Hematopoietic multipotent progenitor cell treated with erythropoietin and hydrocortisone succinate and interleukin-3 and kit ligand, for 4 days (in vitro differentiated cells): ENCODE measurements at regions not wholly inside any gene's neighbourhood (a gene's known extent, or its start where the extent isn't known, plus 50 kb on each side); places are given as distances from the start of the nearest gene placed in this dataset.
A peak's percentile ranks its signal among the peaks of the same experiment; 100 is the strongest.

ENCODE experiments used
- DNase-seq: peaks from one replicate; pipeline ENCODE4 v3.0.0-alpha.2; 2015

DNA sequence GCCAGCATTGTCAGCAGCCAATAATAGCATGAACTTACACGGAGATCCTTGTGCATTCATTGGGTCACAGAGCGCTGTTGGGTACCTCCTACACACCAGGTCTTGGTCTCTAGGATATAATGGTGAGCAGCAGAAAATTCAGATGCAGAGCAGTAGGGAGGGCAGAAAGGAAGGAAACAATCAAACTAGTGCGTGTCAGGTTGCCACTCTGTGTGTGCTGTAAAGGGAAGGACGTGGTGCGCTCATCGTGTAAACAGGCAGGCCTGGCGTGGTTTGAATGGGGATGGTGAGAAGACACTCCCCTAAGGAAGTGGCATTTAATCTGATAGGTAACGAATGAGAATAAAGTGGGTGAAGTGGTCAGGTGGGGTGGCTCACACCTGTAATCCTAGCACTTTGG, 336.4 kb downstream of the CDH26 start:
- DNase-seq = peak; percentile 10

DNA sequence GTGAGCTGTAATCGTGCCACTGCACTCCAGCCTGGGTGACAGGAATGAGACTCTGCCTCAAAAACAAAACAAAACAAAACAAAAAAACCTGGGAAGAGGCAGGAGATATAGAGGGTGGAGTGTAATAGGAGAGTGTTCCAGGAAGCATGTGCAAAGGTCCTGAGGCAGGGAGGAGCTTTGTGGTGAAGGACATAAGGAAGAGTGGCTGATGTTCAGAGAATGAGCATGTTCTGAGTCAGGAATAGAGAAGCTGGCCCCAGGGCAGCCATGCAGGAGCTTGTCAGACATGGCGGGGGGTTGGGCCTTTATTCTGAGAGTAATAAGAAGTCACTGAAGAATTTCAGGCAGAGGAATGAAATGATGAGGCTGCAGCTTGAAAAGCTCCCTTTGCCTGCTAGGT, 337.0 kb downstream of the CDH26 start:
- no peak for DNase-seq

DNA sequence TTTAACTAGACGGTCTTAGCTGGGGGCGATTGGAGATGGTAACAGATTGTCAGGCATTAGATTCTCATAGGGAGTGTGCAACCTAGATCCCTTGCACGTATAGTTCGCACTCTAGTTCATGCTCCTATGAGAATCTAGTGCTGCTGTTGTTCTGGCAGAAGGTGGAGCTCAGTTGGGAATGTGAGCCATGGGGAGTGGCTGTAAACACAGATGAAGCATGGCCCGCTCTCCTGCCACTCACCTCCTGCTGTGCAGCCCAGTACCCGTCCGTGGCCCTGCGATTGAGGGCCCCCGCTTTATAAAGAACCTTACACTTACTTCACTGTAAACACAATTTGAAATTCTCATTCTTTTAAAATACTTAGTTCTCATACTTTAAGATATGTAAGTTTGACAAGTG, 339.4 kb downstream of the CDH26 start:
- no peak for DNase-seq

DNA sequence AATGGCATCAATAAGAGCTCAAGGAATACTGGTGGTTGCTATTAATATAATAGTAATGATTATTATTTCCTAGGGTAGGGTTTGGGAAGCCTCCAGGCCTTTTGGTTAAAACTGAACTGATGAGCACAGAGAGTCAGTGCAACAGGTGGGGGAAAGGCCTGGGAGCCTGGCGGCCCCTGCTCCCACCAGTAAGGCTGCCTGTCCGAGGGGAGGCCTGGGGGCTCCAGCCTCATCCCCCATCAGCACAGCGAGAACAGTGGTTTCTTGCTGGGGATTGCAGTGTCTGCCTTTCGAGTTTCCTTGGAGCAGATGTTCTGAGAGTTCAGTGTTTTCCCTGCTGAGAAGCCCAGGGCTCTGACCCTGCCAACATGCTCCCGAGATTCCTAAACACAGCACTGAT, 340.4 kb downstream of the CDH26 start:
- DNase-seq = no peak

DNA sequence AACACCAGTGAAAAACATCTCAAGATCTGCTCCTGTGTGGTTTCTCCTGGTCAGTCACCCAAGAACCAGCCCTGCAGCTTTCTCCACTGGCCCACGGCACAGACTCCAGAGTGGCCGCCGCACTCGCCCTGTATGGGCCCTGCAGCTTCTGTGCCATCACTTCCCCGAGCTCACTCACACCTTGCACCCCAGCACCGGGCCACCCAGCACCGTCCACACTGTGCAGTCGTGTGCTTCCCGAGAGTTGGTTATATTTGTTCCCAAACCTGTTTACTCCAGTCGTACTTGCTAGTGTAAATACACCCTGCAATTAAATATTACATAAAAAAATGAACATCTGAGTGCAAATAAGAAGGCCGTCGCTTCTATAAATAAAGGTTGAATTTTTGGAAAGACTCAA, 341.7 kb downstream of the CDH26 start:
- no peak for DNase-seq

DNA sequence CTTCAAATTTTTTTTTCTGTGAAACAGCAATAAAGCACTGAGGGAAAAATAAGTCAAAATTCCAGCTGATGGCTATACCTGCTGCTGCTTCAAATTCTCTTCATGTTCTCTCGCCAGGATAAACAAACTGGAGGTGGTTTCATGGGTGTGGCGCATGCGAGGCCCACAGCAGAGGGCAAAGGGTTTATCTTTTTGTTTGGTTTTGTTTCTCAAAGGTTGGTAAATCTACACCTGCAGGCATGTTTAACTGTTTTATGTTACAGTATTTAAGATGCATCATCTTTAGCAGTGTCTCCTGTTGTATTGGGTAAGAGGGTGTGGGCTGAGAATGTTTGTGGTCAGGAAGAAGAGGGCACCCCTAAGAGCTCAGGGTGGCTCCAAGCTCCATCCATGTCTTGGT, 342.2 kb downstream of the CDH26 start:
- no peak for DNase-seq

DNA sequence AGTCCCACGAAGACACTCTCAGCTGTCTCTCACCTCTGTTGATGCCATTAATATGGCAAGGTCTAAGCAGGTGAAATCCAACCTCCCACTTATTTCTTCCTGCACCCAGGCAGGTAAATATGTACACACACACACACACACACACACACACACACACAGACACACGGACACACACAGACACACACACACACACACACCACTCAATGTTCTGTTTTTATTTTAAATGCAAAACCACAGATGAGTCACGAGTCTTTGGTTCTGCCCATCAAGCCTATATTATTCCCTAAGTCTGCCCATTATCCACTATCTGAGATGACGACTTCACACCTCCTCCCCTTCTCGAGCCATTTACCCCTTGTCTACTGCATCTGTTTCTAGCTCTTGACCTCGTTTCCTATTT, 344.7 kb downstream of the CDH26 start:
- no peak for DNase-seq

DNA sequence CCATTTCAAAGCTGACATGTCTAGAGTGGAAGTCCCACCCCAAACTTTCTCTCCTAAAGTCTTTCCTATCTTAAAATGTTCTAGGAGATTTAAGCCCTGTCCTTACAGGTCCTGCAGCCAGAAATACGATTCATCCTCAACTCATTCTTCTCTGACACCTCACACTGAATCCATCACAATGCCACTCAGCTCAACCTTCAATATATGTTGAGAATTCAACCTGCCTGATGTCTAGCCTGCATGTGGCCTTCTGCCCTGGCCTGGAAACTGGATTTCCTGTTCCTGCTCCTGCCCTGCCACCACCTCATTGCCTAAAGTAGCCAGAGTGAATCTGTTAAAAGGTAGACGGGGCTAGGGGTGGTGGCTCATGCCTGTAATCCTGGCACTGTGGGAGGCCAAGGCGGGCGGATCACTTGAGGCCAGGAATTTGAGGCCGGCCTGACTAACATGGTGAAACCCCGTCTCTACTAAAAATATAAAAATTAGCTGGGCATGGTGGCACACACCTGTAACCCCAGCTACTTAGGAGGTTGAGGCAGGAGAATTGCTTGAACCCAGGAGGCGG, 345.9 kb downstream of the CDH26 start:
- DNase-seq = no peak

DNA sequence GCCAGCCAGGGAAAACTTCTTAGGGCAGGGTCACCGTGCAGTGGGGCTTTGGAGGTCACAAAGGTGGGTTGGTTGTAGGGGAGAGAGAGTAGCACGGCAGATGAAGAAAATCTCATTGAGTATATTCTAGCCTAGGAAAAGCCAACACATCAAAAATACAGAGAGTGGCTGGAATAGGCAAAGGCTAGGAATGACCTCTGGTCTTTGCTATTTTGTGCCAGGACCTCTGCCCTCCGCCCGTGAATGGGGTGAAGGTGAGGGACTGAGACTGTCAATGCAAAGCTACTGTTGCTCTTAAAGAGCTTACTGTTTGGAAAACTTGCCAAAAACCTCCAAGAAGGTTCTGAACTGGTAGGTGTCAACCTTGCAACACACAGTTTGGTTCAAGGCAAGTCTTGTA, 346.7 kb downstream of the CDH26 start:
- DNase-seq = no peak

DNA sequence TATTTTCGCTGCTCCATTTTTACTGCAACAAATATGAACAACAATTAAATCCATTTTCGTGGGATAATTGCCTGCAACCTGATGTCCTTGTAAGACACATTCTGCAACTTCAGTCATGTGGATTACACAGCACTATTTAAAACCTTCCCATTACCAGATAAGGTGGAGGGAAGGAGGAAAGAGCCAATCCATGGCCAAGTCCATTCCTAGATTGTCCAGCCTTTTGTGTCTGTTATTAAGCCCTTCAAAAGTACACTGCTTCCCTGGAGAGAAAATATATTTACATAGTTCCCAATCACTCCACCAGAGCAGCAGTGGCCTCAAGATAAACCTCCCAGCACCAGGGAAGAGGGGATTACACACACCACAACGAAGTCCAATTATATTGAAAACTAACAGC, 347.9 kb downstream of the CDH26 start:
- DNase-seq = no peak

DNA sequence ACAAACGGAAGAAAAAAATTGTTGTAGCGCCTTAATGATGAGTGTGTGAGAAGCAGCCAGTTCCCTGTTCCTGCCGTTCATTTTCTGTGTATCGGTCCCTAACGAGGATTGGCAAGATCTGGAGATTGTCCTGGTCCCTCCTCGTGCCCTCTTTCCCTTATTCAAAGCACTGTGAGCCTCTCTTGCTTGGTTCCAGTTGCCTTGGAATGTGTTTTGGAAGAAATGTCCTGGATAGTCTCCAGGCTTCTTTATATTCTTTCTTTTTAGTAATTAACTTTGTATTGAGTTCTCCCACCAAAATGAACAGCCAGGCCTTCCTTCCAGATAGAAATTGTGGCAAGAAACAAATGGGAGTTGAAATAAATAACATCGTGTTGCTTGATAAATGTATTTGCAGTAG, 348.3 kb downstream of the CDH26 start:
- DNase-seq = no peak

DNA sequence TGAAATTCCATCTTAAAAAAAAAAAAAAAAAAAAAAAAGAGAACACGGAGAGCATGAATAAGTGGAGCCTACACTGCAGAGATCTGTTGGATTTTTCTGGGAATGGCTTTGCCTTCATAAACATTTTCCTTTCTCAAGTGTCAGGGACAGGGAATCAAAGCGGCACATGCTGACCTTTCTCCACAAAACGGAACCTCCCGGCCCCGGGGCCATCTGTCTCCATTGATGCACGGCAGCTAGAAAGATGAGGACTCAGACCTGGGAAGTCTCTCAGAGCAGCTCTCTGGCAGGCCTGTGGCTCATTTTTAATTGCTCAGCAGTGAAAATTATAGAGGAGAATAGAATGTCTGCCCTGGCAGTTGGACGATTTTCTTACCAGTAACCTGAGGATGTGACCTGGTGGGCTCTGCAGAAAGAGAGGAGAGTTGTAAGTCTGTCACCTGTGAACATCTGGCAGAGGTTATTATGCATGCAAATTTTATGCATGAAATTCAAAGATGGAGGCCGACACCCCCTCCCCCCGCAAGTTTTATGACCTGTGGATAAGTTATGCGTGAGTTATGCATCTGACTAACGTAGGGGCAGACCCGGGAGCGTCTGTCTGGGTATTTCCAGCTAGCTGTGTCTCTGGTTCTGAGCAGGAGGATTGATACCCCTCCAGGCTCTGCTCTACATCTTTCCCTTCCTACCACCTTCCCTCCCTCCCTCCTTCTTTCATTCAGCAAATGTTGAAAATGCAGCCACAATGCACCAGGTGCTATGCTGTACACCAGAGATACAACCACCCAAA, 352.5 kb downstream of the CDH26 start:
- DNase-seq = no peak

DNA sequence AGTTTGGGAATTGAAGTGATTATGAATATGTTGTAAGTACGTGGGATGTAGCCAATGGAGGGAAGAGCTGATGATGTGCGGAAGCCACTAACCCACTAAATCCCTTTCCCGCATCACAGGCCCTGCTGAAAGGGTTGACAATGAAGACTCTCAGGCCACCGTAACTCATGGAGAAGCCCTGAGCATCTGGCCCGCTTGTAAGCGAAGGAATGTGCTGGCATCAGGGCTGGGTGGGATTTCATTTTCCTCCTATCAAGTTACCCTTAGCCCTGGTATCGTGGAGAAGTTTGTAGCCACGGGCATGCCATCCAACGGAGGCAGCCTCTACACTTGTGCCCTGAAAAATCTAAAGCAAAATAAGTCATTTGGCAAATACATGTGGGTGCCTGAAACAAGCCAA, 355.0 kb downstream of the CDH26 start:
- DNase-seq = no peak

DNA sequence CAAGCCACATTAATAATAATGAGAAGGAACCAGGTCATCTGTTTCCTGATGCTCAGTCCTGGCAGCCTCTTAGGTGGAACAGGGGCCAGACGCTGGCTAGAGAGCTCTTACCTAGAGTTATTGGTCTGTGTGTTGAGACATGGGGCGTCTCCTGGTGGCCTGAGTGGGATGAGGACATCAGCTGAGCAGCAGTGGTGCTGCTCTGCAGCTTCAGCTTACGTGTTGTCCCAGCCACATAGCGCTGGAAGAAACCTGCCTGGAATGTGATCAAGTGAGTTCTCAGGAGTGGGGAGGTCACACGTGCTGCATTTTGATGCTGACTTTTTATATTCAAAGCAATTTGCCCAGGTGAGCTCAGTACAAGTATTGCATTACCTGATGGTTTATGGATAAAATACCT, 355.4 kb downstream of the CDH26 start:
- no peak for DNase-seq

DNA sequence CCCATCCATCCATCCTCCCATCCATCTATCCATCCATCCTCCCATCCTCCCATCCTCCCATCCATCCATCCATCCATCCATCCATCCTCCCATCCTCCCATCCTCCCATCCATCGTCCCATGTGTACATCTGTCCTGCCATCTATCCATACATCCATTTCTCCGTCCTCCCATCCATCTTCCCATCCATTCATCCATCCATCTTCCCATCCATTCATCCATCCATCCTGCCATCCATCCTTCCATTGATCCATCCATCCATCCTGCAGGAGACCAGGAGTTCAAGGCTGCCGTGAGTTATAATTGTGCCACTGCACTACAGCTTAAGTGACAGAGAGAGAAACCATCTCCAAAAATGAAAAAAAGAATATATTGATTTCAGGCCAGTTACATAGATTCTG, 356.5 kb downstream of the CDH26 start:
- DNase-seq = no peak

DNA sequence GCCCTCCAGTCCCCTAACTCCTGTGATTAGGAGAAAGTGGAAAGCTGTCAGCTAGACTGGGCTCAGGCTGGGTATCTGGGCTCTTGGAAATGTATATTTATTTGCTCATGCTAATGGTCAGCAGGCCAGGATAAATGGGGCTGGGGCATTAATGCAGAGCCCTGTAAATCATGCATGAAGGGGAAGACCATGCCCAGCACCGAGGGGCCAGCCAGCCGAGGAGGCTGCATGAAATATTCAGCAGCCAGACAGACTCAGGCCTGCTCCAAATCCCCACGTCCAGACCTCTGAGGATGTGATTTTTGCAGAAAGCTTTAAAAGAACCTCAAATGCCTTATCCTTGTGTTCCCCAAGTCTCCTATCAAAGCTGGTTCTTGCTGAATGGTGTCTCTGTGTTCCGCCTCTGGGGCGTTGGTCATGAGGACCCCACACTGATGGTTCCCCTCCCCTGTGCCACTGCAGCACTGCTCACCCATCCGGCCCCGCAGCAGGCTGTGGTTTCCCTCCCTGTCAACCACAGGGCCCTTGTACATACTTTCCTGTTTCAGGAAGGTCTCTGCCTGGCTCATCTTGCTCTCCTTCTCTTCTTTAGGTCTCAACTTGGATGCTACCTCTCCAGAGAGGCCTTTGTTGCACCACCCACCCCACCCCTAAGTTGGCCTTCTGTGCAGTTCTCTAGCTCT, 358.4 kb downstream of the CDH26 start:
- no peak for DNase-seq

DNA sequence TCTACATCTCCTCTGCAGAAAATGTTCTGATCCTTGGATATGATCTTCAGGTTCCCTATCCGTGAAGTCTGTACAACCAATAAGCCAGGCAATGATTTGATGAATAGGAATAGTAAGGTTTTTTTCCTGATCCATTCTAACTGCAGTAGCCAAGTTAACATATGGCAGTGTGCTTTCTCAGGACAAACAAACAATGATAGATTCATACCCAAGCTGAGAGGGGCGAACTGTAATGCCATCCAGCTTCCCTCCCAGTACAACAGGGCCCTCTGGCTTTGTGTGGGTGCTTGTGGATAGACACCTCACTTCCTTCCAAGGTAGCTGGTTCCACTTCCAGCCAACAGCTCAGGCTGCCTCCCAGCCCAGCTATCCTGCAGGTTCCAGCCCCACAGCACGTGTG, 359.2 kb downstream of the CDH26 start:
- DNase-seq = no peak

DNA sequence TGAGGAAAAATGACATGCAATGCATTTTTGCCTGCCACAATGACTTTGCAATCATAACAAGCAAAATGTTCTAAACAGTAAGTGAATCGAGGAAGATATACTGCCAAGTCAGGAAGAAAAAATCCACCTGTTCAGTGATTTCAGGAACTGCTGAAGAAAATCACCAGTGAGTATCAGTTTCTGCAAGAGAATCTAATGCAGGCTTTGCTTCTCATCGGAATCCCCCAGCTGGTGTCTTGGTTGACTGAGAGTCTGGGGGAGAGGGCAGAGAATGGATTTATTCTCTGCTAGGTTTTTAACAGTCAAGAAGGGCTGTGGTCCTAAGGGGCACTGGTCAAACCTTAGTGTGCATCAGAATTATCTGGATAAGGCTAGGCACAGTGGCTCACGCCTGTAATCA, 363.4 kb downstream of the CDH26 start:
- no peak for DNase-seq

DNA sequence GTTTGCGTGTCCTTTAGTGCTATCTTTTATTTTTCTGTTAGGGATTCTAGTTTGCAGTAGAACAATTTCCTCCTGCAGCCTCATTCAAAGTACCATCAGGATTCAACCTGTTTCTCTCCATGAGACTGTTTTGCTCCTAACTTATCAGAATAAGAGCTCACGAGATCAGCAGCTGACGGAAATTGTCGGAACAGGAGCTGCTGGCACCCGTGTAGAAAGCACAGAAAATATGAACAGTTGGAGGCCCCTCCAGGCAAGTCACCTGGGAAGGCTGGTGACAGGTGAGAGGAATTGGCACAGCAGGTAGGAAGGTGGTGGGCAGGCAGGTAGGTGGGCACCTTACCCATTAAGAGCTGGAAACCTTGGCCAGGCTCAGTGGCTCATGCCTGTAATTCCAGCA, 368.6 kb downstream of the CDH26 start:
- DNase-seq = no peak

DNA sequence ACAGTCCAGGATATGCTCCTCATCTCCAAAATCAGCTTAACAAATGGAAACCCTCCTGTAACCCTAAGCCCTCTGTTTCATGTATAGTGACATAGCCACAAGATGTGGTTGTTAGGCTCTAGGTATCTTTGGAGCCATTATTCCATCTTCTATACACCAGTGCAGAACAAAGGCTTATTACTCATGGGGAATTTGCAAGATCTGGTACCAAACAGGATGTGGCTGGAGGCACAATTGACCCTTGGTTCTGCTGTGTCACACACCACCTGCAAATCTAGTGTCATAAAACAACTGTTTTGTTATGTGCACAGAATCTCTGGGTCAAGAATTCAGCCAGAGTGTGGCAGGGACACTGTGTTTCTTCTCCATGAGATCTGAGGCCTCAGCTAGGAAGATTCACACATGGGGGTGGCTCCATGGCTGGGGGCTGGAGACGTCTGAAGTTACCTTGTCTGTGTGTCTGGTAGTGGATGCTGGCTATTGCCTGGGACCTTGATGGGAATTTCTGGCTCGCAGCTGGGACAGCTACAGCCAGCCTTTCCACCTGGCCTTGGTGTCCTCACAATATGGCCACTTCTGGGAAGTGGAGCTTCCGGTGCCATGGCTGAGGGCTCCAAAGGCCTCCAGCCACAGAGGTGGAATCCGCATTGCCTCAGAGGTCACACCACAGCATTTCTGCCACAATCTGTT, 369.9 kb downstream of the CDH26 start:
- DNase-seq = no peak

DNA sequence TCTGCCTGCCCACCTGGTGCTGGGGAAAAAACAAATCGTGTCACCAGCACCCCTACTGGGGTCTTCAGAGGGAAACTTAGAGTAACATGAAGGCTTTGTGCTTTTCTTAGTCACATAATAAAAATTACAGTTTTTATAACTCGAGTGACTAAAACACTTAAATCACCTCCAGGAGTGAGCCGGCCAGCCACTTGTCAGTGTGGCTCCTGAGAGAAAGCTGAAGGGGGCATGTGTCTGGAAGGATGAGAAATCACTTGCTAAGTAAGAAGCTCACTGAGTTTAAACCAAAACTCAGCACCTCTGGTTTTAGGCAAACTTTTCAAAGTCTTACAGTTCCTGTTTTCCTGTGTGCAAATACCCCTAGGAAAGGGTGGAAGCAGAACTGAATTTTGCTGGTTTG, 372.2 kb downstream of the CDH26 start:
- no peak for DNase-seq

DNA sequence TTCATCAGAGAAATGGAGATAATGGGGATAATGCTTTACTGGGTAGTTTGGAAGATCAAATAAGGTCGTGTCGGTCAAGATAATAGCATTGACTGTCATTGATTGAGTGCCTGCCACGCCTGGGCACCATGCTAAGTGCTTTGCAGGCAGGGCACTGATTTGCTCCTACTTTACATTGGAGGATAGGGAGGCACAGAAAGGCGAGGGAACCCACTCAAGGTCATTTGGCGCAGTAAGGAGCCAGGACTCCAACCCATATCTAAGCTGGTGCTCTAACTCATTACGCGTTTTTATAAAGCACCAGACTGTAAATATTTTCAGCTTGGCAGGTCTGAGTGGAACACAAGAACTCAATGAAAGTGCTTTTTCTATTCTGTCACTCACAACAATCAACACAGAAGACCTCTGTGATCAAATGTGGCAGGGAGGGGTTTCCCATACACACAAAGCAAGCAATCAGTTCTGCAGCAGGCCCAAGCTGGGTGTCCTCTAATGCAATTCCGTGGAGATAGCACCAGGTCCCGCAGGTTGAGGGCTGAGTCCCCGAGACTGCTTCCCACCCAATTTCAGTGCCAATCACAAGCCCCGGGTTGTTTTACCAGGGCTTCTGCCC, 373.6 kb downstream of the CDH26 start:
- DNase-seq = no peak

DNA sequence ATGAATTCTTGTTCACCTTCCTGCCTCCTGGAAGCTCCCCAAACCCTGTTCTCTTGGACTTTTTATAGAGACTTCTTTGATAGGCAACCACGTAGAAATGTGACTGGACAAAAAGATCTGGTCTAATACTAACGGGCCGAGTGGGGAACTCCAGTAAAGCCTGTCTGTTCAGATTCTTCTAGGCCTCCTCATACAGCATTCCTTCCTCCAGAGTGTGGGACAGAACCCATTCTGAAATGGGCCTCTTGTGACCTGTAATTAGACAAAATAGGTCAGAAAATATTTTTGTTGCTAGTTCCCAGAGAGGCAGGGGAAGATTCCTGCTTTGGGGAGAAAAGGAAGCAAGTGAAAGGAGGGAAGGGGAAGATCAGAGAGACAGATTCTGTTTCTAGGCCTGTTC, 374.3 kb downstream of the CDH26 start:
- DNase-seq = no peak

DNA sequence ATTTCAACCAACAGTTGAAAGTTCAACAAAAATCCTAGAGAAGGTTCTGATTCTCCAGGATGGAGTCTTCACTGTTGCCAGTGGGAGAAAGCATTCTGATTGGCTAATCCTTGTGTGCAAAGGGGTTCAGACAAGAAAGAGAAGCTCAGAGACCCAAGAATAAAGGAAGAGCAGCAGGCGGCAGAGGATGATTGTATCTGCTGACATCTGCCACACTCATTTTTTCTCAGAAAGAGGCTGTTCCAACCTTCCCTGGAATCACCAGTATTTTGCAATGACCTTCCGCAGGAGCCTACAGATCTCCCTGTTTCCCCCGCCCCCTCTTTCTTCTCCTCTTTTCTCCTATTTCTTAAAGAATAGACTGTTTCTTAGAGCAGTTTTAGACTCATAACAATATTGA, 376.7 kb downstream of the CDH26 start:
- peak; percentile 26 for DNase-seq
